ENCODE measurements at regions not wholly inside any gene's neighbourhood (a gene's known extent, or its start where the extent isn't known, plus 50 kb on each side); places are given as distances from the start of the nearest gene placed in this dataset.

- DNase-seq (ENCODE audit: low spot score) (no peak), ATAC-seq (no peak)
- Mint-ChIP-seq H3K9me3 (peaks cover 34% of the 10 kb centered on the region), H3K4me1 (no peaks in the 10 kb centered on the region), H3K36me3 (peaks cover 11% of the 10 kb centered on the region), H3K27ac (no peak overlapping the region), H3K27me3 (ENCODE audit: low read depth) (no peaks in the 10 kb centered on the region), H3K4me3 (no peak overlapping the region)
- TF ChIP-seq CBFB (CRISPR knock-in tag; IDR thresholded peaks at IDR 0.05; ENCODE audit: low read depth) (no peak), CTCF (IDR thresholded peaks at IDR 0.05) (no peak), NFYB (CRISPR knock-in tag; conservative IDR thresholded peaks at IDR 0.05; ENCODE audit: low read depth) (no peak), NFE2L1 (CRISPR knock-in tag; IDR thresholded peaks at IDR 0.05) (no peak), TP53 (CRISPR knock-in tag; IDR thresholded peaks at IDR 0.05) (no peak), ETV6 (CRISPR knock-in tag; IDR thresholded peaks at IDR 0.05) (no peak), USF2 (CRISPR knock-in tag; IDR thresholded peaks at IDR 0.05) (no peak), ZNF396 (CRISPR knock-in tag; IDR thresholded peaks at IDR 0.05; ENCODE audit: borderline replicate concordance) (no peak), MAX (CRISPR knock-in tag; IDR thresholded peaks at IDR 0.05) (no peak), ZNF317 (CRISPR knock-in tag; IDR thresholded peaks at IDR 0.05; ENCODE audit: borderline replicate concordance, low read depth) (no peak), NR3C1 (CRISPR knock-in tag; conservative IDR thresholded peaks at IDR 0.05; ENCODE audit: low read depth) (no peak), MLX (CRISPR knock-in tag; IDR thresholded peaks at IDR 0.05) (no peak)
- TF ChIP-seq, protein P1, sequence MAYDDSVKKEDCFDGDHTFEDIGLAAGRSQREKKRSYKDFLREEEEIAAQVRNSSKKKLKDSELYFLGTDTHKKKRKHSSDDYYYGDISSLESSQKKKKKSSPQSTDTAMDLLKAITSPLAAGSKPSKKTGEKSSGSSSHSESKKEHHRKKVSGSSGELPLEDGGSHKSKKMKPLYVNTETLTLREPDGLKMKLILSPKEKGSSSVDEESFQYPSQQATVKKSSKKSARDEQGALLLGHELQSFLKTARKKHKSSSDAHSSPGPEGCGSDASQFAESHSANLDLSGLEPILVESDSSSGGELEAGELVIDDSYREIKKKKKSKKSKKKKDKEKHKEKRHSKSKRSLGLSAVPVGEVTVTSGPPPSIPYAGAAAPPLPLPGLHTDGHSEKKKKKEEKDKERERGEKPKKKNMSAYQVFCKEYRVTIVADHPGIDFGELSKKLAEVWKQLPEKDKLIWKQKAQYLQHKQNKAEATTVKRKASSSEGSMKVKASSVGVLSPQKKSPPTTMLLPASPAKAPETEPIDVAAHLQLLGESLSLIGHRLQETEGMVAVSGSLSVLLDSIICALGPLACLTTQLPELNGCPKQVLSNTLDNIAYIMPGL (CRISPR knock-in tag; IDR thresholded peaks at IDR 0.05), result no peak
- TF ChIP-seq, protein P2, sequence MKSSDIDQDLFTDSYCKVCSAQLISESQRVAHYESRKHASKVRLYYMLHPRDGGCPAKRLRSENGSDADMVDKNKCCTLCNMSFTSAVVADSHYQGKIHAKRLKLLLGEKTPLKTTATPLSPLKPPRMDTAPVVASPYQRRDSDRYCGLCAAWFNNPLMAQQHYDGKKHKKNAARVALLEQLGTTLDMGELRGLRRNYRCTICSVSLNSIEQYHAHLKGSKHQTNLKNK (CRISPR knock-in tag; IDR thresholded peaks at IDR 0.05), result no peak
- TF ChIP-seq, protein P3, sequence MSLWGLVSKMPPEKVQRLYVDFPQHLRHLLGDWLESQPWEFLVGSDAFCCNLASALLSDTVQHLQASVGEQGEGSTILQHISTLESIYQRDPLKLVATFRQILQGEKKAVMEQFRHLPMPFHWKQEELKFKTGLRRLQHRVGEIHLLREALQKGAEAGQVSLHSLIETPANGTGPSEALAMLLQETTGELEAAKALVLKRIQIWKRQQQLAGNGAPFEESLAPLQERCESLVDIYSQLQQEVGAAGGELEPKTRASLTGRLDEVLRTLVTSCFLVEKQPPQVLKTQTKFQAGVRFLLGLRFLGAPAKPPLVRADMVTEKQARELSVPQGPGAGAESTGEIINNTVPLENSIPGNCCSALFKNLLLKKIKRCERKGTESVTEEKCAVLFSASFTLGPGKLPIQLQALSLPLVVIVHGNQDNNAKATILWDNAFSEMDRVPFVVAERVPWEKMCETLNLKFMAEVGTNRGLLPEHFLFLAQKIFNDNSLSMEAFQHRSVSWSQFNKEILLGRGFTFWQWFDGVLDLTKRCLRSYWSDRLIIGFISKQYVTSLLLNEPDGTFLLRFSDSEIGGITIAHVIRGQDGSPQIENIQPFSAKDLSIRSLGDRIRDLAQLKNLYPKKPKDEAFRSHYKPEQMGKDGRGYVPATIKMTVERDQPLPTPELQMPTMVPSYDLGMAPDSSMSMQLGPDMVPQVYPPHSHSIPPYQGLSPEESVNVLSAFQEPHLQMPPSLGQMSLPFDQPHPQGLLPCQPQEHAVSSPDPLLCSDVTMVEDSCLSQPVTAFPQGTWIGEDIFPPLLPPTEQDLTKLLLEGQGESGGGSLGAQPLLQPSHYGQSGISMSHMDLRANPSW (CRISPR knock-in tag; conservative IDR thresholded peaks at IDR 0.05; ENCODE audit: low read depth), result no peak
- TF ChIP-seq, protein P4, sequence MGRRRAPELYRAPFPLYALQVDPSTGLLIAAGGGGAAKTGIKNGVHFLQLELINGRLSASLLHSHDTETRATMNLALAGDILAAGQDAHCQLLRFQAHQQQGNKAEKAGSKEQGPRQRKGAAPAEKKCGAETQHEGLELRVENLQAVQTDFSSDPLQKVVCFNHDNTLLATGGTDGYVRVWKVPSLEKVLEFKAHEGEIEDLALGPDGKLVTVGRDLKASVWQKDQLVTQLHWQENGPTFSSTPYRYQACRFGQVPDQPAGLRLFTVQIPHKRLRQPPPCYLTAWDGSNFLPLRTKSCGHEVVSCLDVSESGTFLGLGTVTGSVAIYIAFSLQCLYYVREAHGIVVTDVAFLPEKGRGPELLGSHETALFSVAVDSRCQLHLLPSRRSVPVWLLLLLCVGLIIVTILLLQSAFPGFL (CRISPR knock-in tag; IDR thresholded peaks at IDR 0.05; ENCODE audit: borderline replicate concordance), result no peak
- TF ChIP-seq, protein P5, sequence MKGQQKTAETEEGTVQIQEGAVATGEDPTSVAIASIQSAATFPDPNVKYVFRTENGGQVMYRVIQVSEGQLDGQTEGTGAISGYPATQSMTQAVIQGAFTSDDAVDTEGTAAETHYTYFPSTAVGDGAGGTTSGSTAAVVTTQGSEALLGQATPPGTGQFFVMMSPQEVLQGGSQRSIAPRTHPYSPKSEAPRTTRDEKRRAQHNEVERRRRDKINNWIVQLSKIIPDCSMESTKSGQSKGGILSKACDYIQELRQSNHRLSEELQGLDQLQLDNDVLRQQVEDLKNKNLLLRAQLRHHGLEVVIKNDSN (CRISPR knock-in tag; IDR thresholded peaks at IDR 0.05), result no peak
- TF ChIP-seq, protein P6, sequence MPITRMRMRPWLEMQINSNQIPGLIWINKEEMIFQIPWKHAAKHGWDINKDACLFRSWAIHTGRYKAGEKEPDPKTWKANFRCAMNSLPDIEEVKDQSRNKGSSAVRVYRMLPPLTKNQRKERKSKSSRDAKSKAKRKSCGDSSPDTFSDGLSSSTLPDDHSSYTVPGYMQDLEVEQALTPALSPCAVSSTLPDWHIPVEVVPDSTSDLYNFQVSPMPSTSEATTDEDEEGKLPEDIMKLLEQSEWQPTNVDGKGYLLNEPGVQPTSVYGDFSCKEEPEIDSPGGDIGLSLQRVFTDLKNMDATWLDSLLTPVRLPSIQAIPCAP (CRISPR knock-in tag; IDR thresholded peaks at IDR 0.05), result no peak
- POLR2A ChIA-PET, result no interaction called here
- CTCF ChIA-PET, result no interaction called here
Observed at GRCh38 chr1:239696317-239696716, 309.9 kb downstream of the CHRM3 start.

Data from WTC11 (cell line).